ENCODE measurements at regions not wholly inside any gene's neighbourhood (a gene's known extent, or its start where the extent isn't known, plus 50 kb on each side); places are given as distances from the start of the nearest gene placed in this dataset.

DNA sequence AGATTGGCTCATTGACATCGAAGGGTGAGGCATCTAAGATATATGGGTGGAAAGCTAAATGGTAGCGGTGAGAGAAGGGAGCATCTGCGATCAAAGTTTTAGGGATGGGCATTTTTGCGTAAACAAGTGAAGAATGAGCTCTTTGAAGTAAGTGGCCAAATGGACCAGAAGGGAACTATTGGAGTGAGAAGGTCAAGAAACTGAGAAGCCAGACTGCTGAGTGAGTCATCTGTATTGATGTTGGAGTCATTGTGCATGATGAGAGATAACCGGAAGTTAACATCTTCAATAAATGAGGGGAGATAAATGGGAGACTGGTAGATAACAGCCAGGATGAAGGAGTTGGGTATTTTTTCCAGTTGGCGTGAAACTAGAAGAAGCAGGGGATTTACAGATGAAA lies 271.9 kb upstream of the PDE3A start:
- DNase-seq (ENCODE audit: extremely low read depth in 1 of 4, low spot score in 3 of 4) (no peak), FAIRE-seq (no peak), ATAC-seq (no peak)
- Histone ChIP-seq H3K27me3 (ENCODE audit: control insufficient read depth in 2 of 2, insufficient read depth in 2 of 2, low read length in 2 of 2) (no peaks in the 10 kb centered on the region), H3K4me2 (ENCODE audit: insufficient read depth, low read length) (no peak overlapping the region), H3K4me1 (replicated peaks in 1 of 2; ENCODE audit: control insufficient read depth in 2 of 2, insufficient read depth in 2 of 2, low read length in 2 of 2) (no peaks in the 10 kb centered on the region), H3K36me3 (ENCODE audit: control insufficient read depth, insufficient read depth, low read length) (no peaks in the 10 kb centered on the region), H3K27ac (ENCODE audit: extremely low read depth, low read depth, low read length) (no peak overlapping the region), H3K9me3 (replicated peaks; ENCODE audit: control insufficient read depth, insufficient read depth, low read depth, low read length) (no peaks in the 10 kb centered on the region), H3K9me1 (ENCODE audit: control insufficient read depth, insufficient read depth, low read length) (no peaks in the 10 kb centered on the region), H3K4me3 (no peak overlapping the region), H3K9ac (ENCODE audit: insufficient read depth in 1 of 2, low read depth in 2 of 2, low read length in 2 of 2) (no peak overlapping the region), H3K79me2 (ENCODE audit: control insufficient read depth, insufficient read depth, low read length) (no peaks in the 10 kb centered on the region), H4K20me1 (replicated peaks; ENCODE audit: control insufficient read depth, insufficient read depth, low read length) (no peaks in the 10 kb centered on the region), H2AFZ (ENCODE audit: low read depth, low read length) (no peak overlapping the region)
- in situ Hi-C loops (cut with MboI) (no loop called here), intact Hi-C loops (cut with micrococcal nuclease) (no loop called here)
- TF ChIP-seq COPS2 (conservative IDR thresholded peaks at IDR 0.05) (no peak), ZNF197 (CRISPR knock-in tag; IDR thresholded peaks at IDR 0.05; ENCODE audit: low read depth) (no peak), HNRNPLL (IDR thresholded peaks at IDR 0.05; ENCODE audit: low read depth, low read length, poor library complexity, severe bottlenecking) (no peak)
- TF ChIP-seq, protein P1, sequence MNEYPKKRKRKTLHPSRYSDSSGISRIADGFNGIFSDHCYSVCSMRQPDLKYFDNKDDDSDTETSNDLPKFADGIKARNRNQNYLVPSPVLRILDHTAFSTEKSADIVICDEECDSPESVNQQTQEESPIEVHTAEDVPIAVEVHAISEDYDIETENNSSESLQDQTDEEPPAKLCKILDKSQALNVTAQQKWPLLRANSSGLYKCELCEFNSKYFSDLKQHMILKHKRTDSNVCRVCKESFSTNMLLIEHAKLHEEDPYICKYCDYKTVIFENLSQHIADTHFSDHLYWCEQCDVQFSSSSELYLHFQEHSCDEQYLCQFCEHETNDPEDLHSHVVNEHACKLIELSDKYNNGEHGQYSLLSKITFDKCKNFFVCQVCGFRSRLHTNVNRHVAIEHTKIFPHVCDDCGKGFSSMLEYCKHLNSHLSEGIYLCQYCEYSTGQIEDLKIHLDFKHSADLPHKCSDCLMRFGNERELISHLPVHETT (CRISPR knock-in tag; conservative IDR thresholded peaks at IDR 0.05 in 1 of 2, IDR thresholded peaks at IDR 0.05 in 1 of 2) = no peak
- TF ChIP-seq, protein P2, sequence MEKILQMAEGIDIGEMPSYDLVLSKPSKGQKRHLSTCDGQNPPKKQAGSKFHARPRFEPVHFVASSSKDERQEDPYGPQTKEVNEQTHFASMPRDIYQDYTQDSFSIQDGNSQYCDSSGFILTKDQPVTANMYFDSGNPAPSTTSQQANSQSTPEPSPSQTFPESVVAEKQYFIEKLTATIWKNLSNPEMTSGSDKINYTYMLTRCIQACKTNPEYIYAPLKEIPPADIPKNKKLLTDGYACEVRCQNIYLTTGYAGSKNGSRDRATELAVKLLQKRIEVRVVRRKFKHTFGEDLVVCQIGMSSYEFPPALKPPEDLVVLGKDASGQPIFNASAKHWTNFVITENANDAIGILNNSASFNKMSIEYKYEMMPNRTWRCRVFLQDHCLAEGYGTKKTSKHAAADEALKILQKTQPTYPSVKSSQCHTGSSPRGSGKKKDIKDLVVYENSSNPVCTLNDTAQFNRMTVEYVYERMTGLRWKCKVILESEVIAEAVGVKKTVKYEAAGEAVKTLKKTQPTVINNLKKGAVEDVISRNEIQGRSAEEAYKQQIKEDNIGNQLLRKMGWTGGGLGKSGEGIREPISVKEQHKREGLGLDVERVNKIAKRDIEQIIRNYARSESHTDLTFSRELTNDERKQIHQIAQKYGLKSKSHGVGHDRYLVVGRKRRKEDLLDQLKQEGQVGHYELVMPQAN (IDR thresholded peaks at IDR 0.05; ENCODE audit: borderline replicate concordance) = no peak
- POLR2A ChIA-PET = no interaction called here
- BruUV-seq (replicated peaks) = no TSS peak
- CTCF ChIA-PET (ENCODE audit: low intra/inter-chr PET ratio) = no interaction called here
- 0% methylated on average over 5 of the region's 6 CpGs for WGBS (ENCODE audit: insufficient coverage, low coverage, missing lambda C conversion rate)

All from K562 (cell line).